ENCODE measurements at regions not wholly inside any gene's neighbourhood (a gene's known extent, or its start where the extent isn't known, plus 50 kb on each side); places are given as distances from the start of the nearest gene placed in this dataset.

GRCh38 chr13:22082030-22082429 is 411.2 kb downstream of the FGF9 start:
- DNase-seq = no peak
- H3K9ac ChIP-seq (ENCODE audit: low read length) = no peak overlapping the region
- H3K56ac ChIP-seq (ENCODE audit: low read length) = no peak overlapping the region
- no CpG with 5 or more reads among the region's 2 CpGs for WGBS (ENCODE audit: extremely low coverage, insufficient coverage, low lambda C conversion rate)
- H2BK15ac ChIP-seq (replicated peaks; ENCODE audit: low read depth) = no peak overlapping the region
- no peaks in the 10 kb centered on the region for H3K36me3 ChIP-seq (ENCODE audit: control insufficient read depth, insufficient read depth, low read length)
- H4K8ac ChIP-seq (ENCODE audit: low read depth, low read length) = no peak overlapping the region
- no peaks in the 10 kb centered on the region for H3K79me2 ChIP-seq (ENCODE audit: control insufficient read depth, insufficient read depth, low read length)
- no peak overlapping the region for H4K5ac ChIP-seq (ENCODE audit: low read length)
- no peak overlapping the region for H2AK5ac ChIP-seq (ENCODE audit: low read length)
- no peaks in the 10 kb centered on the region for H3K4me1 ChIP-seq (ENCODE audit: control insufficient read depth, low read depth, low read length)
- no peak overlapping the region for H3K4me3 ChIP-seq (ENCODE audit: low read length)
- no peak overlapping the region for H3K4ac ChIP-seq (ENCODE audit: low read depth, low read length)
- H3K27me3 ChIP-seq (ENCODE audit: insufficient read depth, low read length, poor library complexity) = no peaks in the 10 kb centered on the region
- H3K4me2 ChIP-seq (ENCODE audit: low read length) = no peak overlapping the region
- H3K79me1 ChIP-seq (ENCODE audit: low read length) = no peaks in the 10 kb centered on the region
- no peak overlapping the region for H3K18ac ChIP-seq (ENCODE audit: low read length)
- no peak overlapping the region for H2BK120ac ChIP-seq (ENCODE audit: low read depth, low read length)
- no peak overlapping the region for H3K27ac ChIP-seq (ENCODE audit: low read depth, low read length)
- no peak overlapping the region for H3K23ac ChIP-seq (ENCODE audit: low read length)
- H2BK5ac ChIP-seq (ENCODE audit: low read length) = no peak overlapping the region

- H2AK5ac ChIP-seq (ENCODE audit: low read length) = no peak overlapping the region
- peak; percentile 80 for DNase-seq
- no CpG with 5 or more reads among the region's 2 CpGs for WGBS (ENCODE audit: extremely low coverage, insufficient coverage, low lambda C conversion rate)
- no peak overlapping the region for H3K4me3 ChIP-seq (ENCODE audit: low read length)
- H2BK15ac ChIP-seq (replicated peaks; ENCODE audit: low read depth) = no peak overlapping the region
- no peak overlapping the region for H3K4ac ChIP-seq (ENCODE audit: low read depth, low read length)
- H3K27ac ChIP-seq (ENCODE audit: low read depth, low read length) = no peak overlapping the region
- no peak overlapping the region for H4K8ac ChIP-seq (ENCODE audit: low read depth, low read length)
- H3K27me3 ChIP-seq (ENCODE audit: insufficient read depth, low read length, poor library complexity) = no peaks in the 10 kb centered on the region
- H3K18ac ChIP-seq (ENCODE audit: low read length) = no peak overlapping the region
- H2BK5ac ChIP-seq (ENCODE audit: low read length) = no peak overlapping the region
- no peaks in the 10 kb centered on the region for H3K36me3 ChIP-seq (ENCODE audit: control insufficient read depth, insufficient read depth, low read length)
- H3K79me1 ChIP-seq (ENCODE audit: low read length) = no peaks in the 10 kb centered on the region
- no peak overlapping the region for H3K23ac ChIP-seq (ENCODE audit: low read length)
- H4K5ac ChIP-seq (ENCODE audit: low read length) = no peak overlapping the region
- H3K79me2 ChIP-seq (ENCODE audit: control insufficient read depth, insufficient read depth, low read length) = no peaks in the 10 kb centered on the region
- no peak overlapping the region for H3K56ac ChIP-seq (ENCODE audit: low read length)
- no peaks in the 10 kb centered on the region for H3K4me1 ChIP-seq (ENCODE audit: control insufficient read depth, low read depth, low read length)
- H3K9ac ChIP-seq (ENCODE audit: low read length) = no peak overlapping the region
- no peak overlapping the region for H3K4me2 ChIP-seq (ENCODE audit: low read length)
- no peak overlapping the region for H2BK120ac ChIP-seq (ENCODE audit: low read depth, low read length)
These were observed 411.7 kb downstream of the FGF9 start for GRCh38 chr13:22082437-22083100.

- no peak overlapping the region for H3K4me2 ChIP-seq (ENCODE audit: low read length)
- H3K18ac ChIP-seq (ENCODE audit: low read length) = no peak overlapping the region
- H3K79me2 ChIP-seq (ENCODE audit: control insufficient read depth, insufficient read depth, low read length) = no peaks in the 10 kb centered on the region
- no peak overlapping the region for H3K9ac ChIP-seq (ENCODE audit: low read length)
- no peak overlapping the region for H3K4ac ChIP-seq (ENCODE audit: low read depth, low read length)
- H2BK120ac ChIP-seq (ENCODE audit: low read depth, low read length) = no peak overlapping the region
- no peak overlapping the region for H4K8ac ChIP-seq (ENCODE audit: low read depth, low read length)
- DNase-seq = no peak
- no peaks in the 10 kb centered on the region for H3K4me1 ChIP-seq (ENCODE audit: control insufficient read depth, low read depth, low read length)
- H3K56ac ChIP-seq (ENCODE audit: low read length) = no peak overlapping the region
- WGBS (ENCODE audit: extremely low coverage, insufficient coverage, low lambda C conversion rate) = no CpG with 5 or more reads among the region's 2 CpGs
- H2AK5ac ChIP-seq (ENCODE audit: low read length) = no peak overlapping the region
- H2BK5ac ChIP-seq (ENCODE audit: low read length) = no peak overlapping the region
- no peaks in the 10 kb centered on the region for H3K27me3 ChIP-seq (ENCODE audit: insufficient read depth, low read length, poor library complexity)
- H4K5ac ChIP-seq (ENCODE audit: low read length) = no peak overlapping the region
- no peak overlapping the region for H3K27ac ChIP-seq (ENCODE audit: low read depth, low read length)
- H3K36me3 ChIP-seq (ENCODE audit: control insufficient read depth, insufficient read depth, low read length) = no peaks in the 10 kb centered on the region
- H2BK15ac ChIP-seq (replicated peaks; ENCODE audit: low read depth) = no peak overlapping the region
- H3K4me3 ChIP-seq (ENCODE audit: low read length) = no peak overlapping the region
- H3K79me1 ChIP-seq (ENCODE audit: low read length) = no peaks in the 10 kb centered on the region
- H3K23ac ChIP-seq (ENCODE audit: low read length) = no peak overlapping the region
These were observed 414.1 kb downstream of the FGF9 start for GRCh38 chr13:22085001-22085400.

GRCh38 chr13:22086597-22087330 is 415.9 kb downstream of the FGF9 start:
- WGBS (ENCODE audit: extremely low coverage, insufficient coverage, low lambda C conversion rate) = no CpG with 5 or more reads among the region's 10 CpGs
- Histone ChIP-seq H3K4me1 (ENCODE audit: control insufficient read depth, low read depth, low read length) (no peaks in the 10 kb centered on the region), H3K4me2 (ENCODE audit: low read length) (no peak overlapping the region), H3K4ac (ENCODE audit: low read depth, low read length) (no peak overlapping the region), H3K23ac (ENCODE audit: low read length) (no peak overlapping the region), H2AK5ac (ENCODE audit: low read length) (no peak overlapping the region), H3K4me3 (ENCODE audit: low read length) (no peak overlapping the region), H3K27ac (ENCODE audit: low read depth, low read length) (no peak overlapping the region), H4K8ac (ENCODE audit: low read depth, low read length) (no peak overlapping the region), H3K56ac (ENCODE audit: low read length) (no peak overlapping the region), H2BK15ac (replicated peaks; ENCODE audit: low read depth) (no peak overlapping the region), H3K36me3 (ENCODE audit: control insufficient read depth, insufficient read depth, low read length) (no peaks in the 10 kb centered on the region), H3K27me3 (ENCODE audit: insufficient read depth, low read length, poor library complexity) (no peaks in the 10 kb centered on the region), H3K18ac (ENCODE audit: low read length) (no peak overlapping the region), H4K5ac (ENCODE audit: low read length) (no peak overlapping the region), H2BK120ac (ENCODE audit: low read depth, low read length) (no peak overlapping the region), H2BK5ac (ENCODE audit: low read length) (no peak overlapping the region), H3K79me2 (ENCODE audit: control insufficient read depth, insufficient read depth, low read length) (no peaks in the 10 kb centered on the region), H3K9ac (ENCODE audit: low read length) (no peak overlapping the region), H3K79me1 (ENCODE audit: low read length) (no peaks in the 10 kb centered on the region)
- DNase-seq = no peak

- no peak overlapping the region for H3K4me3 ChIP-seq (ENCODE audit: low read length)
- no peak overlapping the region for H3K27ac ChIP-seq (ENCODE audit: low read depth, low read length)
- H3K27me3 ChIP-seq (ENCODE audit: insufficient read depth, low read length, poor library complexity) = no peaks in the 10 kb centered on the region
- H3K4me1 ChIP-seq (ENCODE audit: control insufficient read depth, low read depth, low read length) = no peaks in the 10 kb centered on the region
- H4K5ac ChIP-seq (ENCODE audit: low read length) = no peak overlapping the region
- no peak overlapping the region for H2BK120ac ChIP-seq (ENCODE audit: low read depth, low read length)
- no peak overlapping the region for H2BK5ac ChIP-seq (ENCODE audit: low read length)
- no peak for DNase-seq
- no peak overlapping the region for H3K4me2 ChIP-seq (ENCODE audit: low read length)
- H3K79me2 ChIP-seq (ENCODE audit: control insufficient read depth, insufficient read depth, low read length) = no peaks in the 10 kb centered on the region
- H3K18ac ChIP-seq (ENCODE audit: low read length) = no peak overlapping the region
- no peak overlapping the region for H2BK15ac ChIP-seq (replicated peaks; ENCODE audit: low read depth)
- WGBS (ENCODE audit: extremely low coverage, insufficient coverage, low lambda C conversion rate) = no CpG with 5 or more reads among the region's 4 CpGs
- no peak overlapping the region for H2AK5ac ChIP-seq (ENCODE audit: low read length)
- no peaks in the 10 kb centered on the region for H3K79me1 ChIP-seq (ENCODE audit: low read length)
- no peak overlapping the region for H4K8ac ChIP-seq (ENCODE audit: low read depth, low read length)
- H3K9ac ChIP-seq (ENCODE audit: low read length) = no peak overlapping the region
- H3K36me3 ChIP-seq (ENCODE audit: control insufficient read depth, insufficient read depth, low read length) = no peaks in the 10 kb centered on the region
- H3K56ac ChIP-seq (ENCODE audit: low read length) = no peak overlapping the region
- no peak overlapping the region for H3K23ac ChIP-seq (ENCODE audit: low read length)
- no peak overlapping the region for H3K4ac ChIP-seq (ENCODE audit: low read depth, low read length)
These were observed 419.2 kb downstream of the FGF9 start for GRCh38 chr13:22090106-22090505.
